PC-3 (cell line): ENCODE measurements at regions not wholly inside any gene's neighbourhood (a gene's known extent, or its start where the extent isn't known, plus 50 kb on each side); places are given as distances from the start of the nearest gene placed in this dataset.

Source experiments
- ATAC-seq: fragments of 200-7000 bp; cut with Tn5 transposase; 2 replicates; pipeline ENCODE4 v1.9.1; 2020; ENCODE audit warnings: mild to moderate bottlenecking, moderate library complexity
- BruUV-seq: library from RNA; stranded (reverse); fragments of 400-500 nt; replicated peaks from 2 replicates; lab custom pipeline; 2021; lab: Mats Ljungman, UMichigan
- CTCF ChIA-PET: fragments of 300-600 bp; sonication (Branson Sonifier 250); formaldehyde crosslinking; loops from one replicate; lab custom pipeline; 2022; ENCODE audit warnings: antibody characterized with exemption; lab: Charles Lee
- POLR2A ChIA-PET: fragments of 300-600 bp; sonication (Branson Sonifier 250); formaldehyde crosslinking; loops from one replicate; lab custom pipeline; 2022; ENCODE audit warnings: antibody characterized with exemption; ENCODE audit not compliant: unreplicated experiment; lab: Charles Lee
- DNase-seq: peaks from one replicate; pipeline ENCODE4 v3.0.0-alpha.2; 2015
- H2AFZ ChIP-seq: fragments of 300-600 bp; sonication (generic); 2 replicates; pipeline ENCODE4 v1.6.0; 2016; ENCODE audit warnings: antibody characterized with exemption, low read length
- H3F3A ChIP-seq: fragments of 300-600 bp; sonication (generic); one replicate; pipeline ENCODE4 v1.6.0; 2017; ENCODE audit warnings: antibody characterized with exemption, low read length, control low read depth, mild to moderate bottlenecking; ENCODE audit not compliant: unreplicated experiment
- H3K27ac ChIP-seq: fragments of 300-600 bp; sonication (generic); 2 replicates; pipeline ENCODE4 v1.5.1; 2016; ENCODE audit warnings: mild to moderate bottlenecking, low read length
- H3K27me3 ChIP-seq: fragments of 300-600 bp; sonication (generic); 2 replicates; pipeline ENCODE4 v1.6.1; 2016; ENCODE audit warnings: low read length, mixed read lengths
- H3K36me3 ChIP-seq: fragments of 300-600 bp; sonication (generic); 2 replicates; pipeline ENCODE4 v1.6.1; 2016; ENCODE audit warnings: low read depth, mixed run types, low read length, mixed read lengths
- H3K4me1 ChIP-seq: fragments of 300-600 bp; sonication (generic); 2 replicates; pipeline ENCODE4 v1.5.1; 2016; ENCODE audit warnings: low read length; ENCODE audit not compliant: insufficient read depth
- H3K4me2 ChIP-seq: fragments of 300-600 bp; sonication (generic); 2 replicates; pipeline ENCODE4 v1.6.0; 2016; ENCODE audit warnings: low read length
- H3K4me3 ChIP-seq: fragments of 300-600 bp; sonication (generic); 2 replicates; pipeline ENCODE4 v1.5.1; 2016; ENCODE audit warnings: mild to moderate bottlenecking, low read length, mixed read lengths
- H3K79me2 ChIP-seq: fragments of 300-600 bp; sonication (generic); 2 replicates; pipeline ENCODE4 v1.6.1; 2017; ENCODE audit warnings: low read length, mixed read lengths
- H3K9ac ChIP-seq: fragments of 300-600 bp; sonication (generic); 2 replicates; pipeline ENCODE4 v1.6.0; 2016; ENCODE audit warnings: mild to moderate bottlenecking, low read length
- H3K9me2 ChIP-seq: fragments of 300-600 bp; sonication (generic); replicated peaks from 2 replicates; pipeline ENCODE4 v1.6.1; 2016; ENCODE audit warnings: mixed run types, low read length, mixed read lengths
- H3K9me3 ChIP-seq: fragments of 300-600 bp; sonication (generic); 2 replicates; pipeline ENCODE4 v1.6.1; 2016; ENCODE audit warnings: low read length, mixed read lengths
- H4K20me1 ChIP-seq: fragments of 300-600 bp; sonication (generic); 2 replicates; pipeline ENCODE4 v1.6.1; 2016; ENCODE audit warnings: low read length, mixed read lengths
- CTCF ChIP-seq: fragments of 300-600 bp; sonication (generic); conservative IDR thresholded peaks from 2 replicates; pipeline ENCODE4 v1.5.1; 2017; ENCODE audit warnings: antibody characterized with exemption, low read depth, mild to moderate bottlenecking, low read length
- EZH2 ChIP-seq: fragments of 300-600 bp; sonication (generic); IDR thresholded peaks from one replicate; pipeline ENCODE4 v1.6.1; 2017; ENCODE audit warnings: antibody characterized with exemption, mild to moderate bottlenecking, low read length; ENCODE audit not compliant: unreplicated experiment
- EZH2phosphoT487 ChIP-seq: fragments of 300-600 bp; sonication (generic); IDR thresholded peaks from 2 replicates; pipeline ENCODE4 v1.6.1; 2018; ENCODE audit warnings: mild to moderate bottlenecking, antibody characterized with exemption, low read length, borderline replicate concordance
- intact Hi-C: fragments of 100-400 bp; cut with micrococcal nuclease; formaldehyde crosslinking; loops from 2 replicates; pipeline ENCODE4 v1.9.0; 2023

GRCh38 chr11:16547879-16548278, 190.6 kb upstream of the C11orf58 start:
- Histone ChIP-seq H3K36me3 (no peaks in the 10 kb centered on the region), H3K4me2 (no peak overlapping the region), H3K79me2 (no peaks in the 10 kb centered on the region), H3K4me1 (no peaks in the 10 kb centered on the region), H3K4me3 (no peak overlapping the region), H3K9me3 (0 out of 2 replicates have a peak, but pooled peaks cover 3% of the 10 kb centered on the region), H3K9me2 (no peaks in the 10 kb centered on the region), H3K27ac (no peak overlapping the region), H3K9ac (no peak overlapping the region), H4K20me1 (no peaks in the 10 kb centered on the region), H3F3A (no peaks in the 10 kb centered on the region), H3K27me3 (no peaks in the 10 kb centered on the region), H2AFZ (no peak overlapping the region)
- intact Hi-C loops: no loop called here
- ATAC-seq (no peak), DNase-seq (no peak)
- TF ChIP-seq EZH2phosphoT487 (no peak), CTCF (no peak), EZH2 (no peak)
- no TSS peak for BruUV-seq
- CTCF ChIA-PET: no interaction called here
- POLR2A ChIA-PET: no interaction called here

GRCh38 chr11:16543642-16544041, 187.3 kb upstream of the SOX6 start:
- Histone ChIP-seq H4K20me1 (no peaks in the 10 kb centered on the region), H3K79me2 (no peaks in the 10 kb centered on the region), H3K4me2 (no peak overlapping the region), H2AFZ (no peak overlapping the region), H3K4me1 (no peaks in the 10 kb centered on the region), H3K9me2 (no peaks in the 10 kb centered on the region), H3K27me3 (no peaks in the 10 kb centered on the region), H3F3A (no peaks in the 10 kb centered on the region), H3K9ac (no peak overlapping the region), H3K4me3 (no peak overlapping the region), H3K36me3 (no peaks in the 10 kb centered on the region), H3K9me3 (0 out of 2 replicates have a peak, but pooled peaks cover 3% of the 10 kb centered on the region), H3K27ac (no peak overlapping the region)
- TF ChIP-seq CTCF (no peak), EZH2phosphoT487 (no peak), EZH2 (no peak)
- intact Hi-C loops: no loop called here
- ChIA-PET POLR2A (no interaction called here), CTCF (no interaction called here)
- no peak for ATAC-seq
- DNase-seq: no peak
- BruUV-seq: no TSS peak

- BruUV-seq: no TSS peak
- no peaks in the 10 kb centered on the region for H3K4me1 ChIP-seq
- H3K36me3 ChIP-seq: no peaks in the 10 kb centered on the region
- no peaks in the 10 kb centered on the region for H3F3A ChIP-seq
- H3K4me3 ChIP-seq: no peak overlapping the region
- DNase-seq (no peak), ATAC-seq (no peak)
- H3K79me2 ChIP-seq: no peaks in the 10 kb centered on the region
- CTCF ChIA-PET: no interaction called here
- no peak overlapping the region for H3K9ac ChIP-seq
- intact Hi-C loops: no loop called here
- TF ChIP-seq EZH2phosphoT487 (no peak), CTCF (no peak), EZH2 (no peak)
- no peaks in the 10 kb centered on the region for H4K20me1 ChIP-seq
- H3K27me3 ChIP-seq: no peaks in the 10 kb centered on the region
- no peaks in the 10 kb centered on the region for H3K9me3 ChIP-seq
- POLR2A ChIA-PET: no interaction called here
- no peak overlapping the region for H2AFZ ChIP-seq
- H3K9me2 ChIP-seq: no peaks in the 10 kb centered on the region
- no peak overlapping the region for H3K27ac ChIP-seq
- no peak overlapping the region for H3K4me2 ChIP-seq
Measured at GRCh38 chr11:16542353-16542752, 186.0 kb upstream of the SOX6 start.
